Lower leg skin (tissue), 3 donors: ENCODE measurements at regions not wholly inside any gene's neighbourhood (a gene's known extent, or its start where the extent isn't known, plus 50 kb on each side); places are given as distances from the start of the nearest gene placed in this dataset.

Experiments
- CTCF ChIP-seq, 3 donors: fragments of 450-650 bp; IDR thresholded peaks; one replicate each; pipeline ENCODE4 v1.5.1; 2016; ENCODE audit warnings: antibody characterized with exemption in 3 of 3, mild to moderate bottlenecking in 3 of 3, moderate library complexity in 2 of 3
- POLR2A ChIP-seq, 2 donors: fragments of 450-650 bp; IDR thresholded peaks; one replicate each; pipeline ENCODE4 v1.6.1; 2016 to 2017; ENCODE audit warnings: antibody characterized with exemption in 2 of 2, mild to moderate bottlenecking in 1 of 2, moderate library complexity in 1 of 2

GRCh38 chr10:5314840-5315239 lies 49.9 kb upstream of the UCN3 start:
- no peak for TF ChIP-seq CTCF (IDR thresholded peaks at IDR 0.05)
- no peak for TF ChIP-seq POLR2A (IDR thresholded peaks at IDR 0.05)
